H9 (cell line): ENCODE measurements at regions not wholly inside any gene's neighbourhood (a gene's known extent, or its start where the extent isn't known, plus 50 kb on each side); places are given as distances from the start of the nearest gene placed in this dataset.

Source experiments
- DNase-seq: peaks from one replicate; pipeline ENCODE4 v3.0.0-alpha.2; 2017
- H2AFZ ChIP-seq: one replicate; pipeline ENCODE4 v1.6.1; 2013; ENCODE audit warnings: mild to moderate bottlenecking, low read length, control low read depth, moderate library complexity
- H2AK5ac ChIP-seq: 2 replicates; pipeline ENCODE4 v1.6.1; 2013; ENCODE audit warnings: low read length, control low read depth, mixed read lengths; ENCODE audit not compliant: insufficient read length
- H2BK120ac ChIP-seq: one replicate; pipeline ENCODE4 v1.6.1; 2013; ENCODE audit warnings: low read depth, mild to moderate bottlenecking, low read length, control low read depth, inconsistent platforms; ENCODE audit not compliant: poor library complexity, severe bottlenecking
- H2BK12ac ChIP-seq: 2 replicates; pipeline ENCODE4 v1.6.1; 2013; ENCODE audit warnings: low read length, control low read depth, mixed read lengths, low read depth; ENCODE audit not compliant: insufficient read length
- H2BK15ac ChIP-seq: 2 replicates; pipeline ENCODE4 v1.6.1; 2013; ENCODE audit warnings: low read depth, low read length, control low read depth
- H2BK20ac ChIP-seq: one replicate; pipeline ENCODE4 v1.6.1; 2013; ENCODE audit warnings: low read depth, mild to moderate bottlenecking, low read length, control low read depth, inconsistent platforms; ENCODE audit not compliant: poor library complexity, severe bottlenecking
- H2BK5ac ChIP-seq: 2 replicates; pipeline ENCODE4 v1.6.1; 2013; ENCODE audit warnings: low read length, control low read depth, mixed read lengths; ENCODE audit not compliant: insufficient read length
- H3K14ac ChIP-seq: 2 replicates; pipeline ENCODE4 v1.6.1; 2013; ENCODE audit warnings: low read length, control low read depth; ENCODE audit not compliant: insufficient read depth
- H3K18ac ChIP-seq: 2 replicates; pipeline ENCODE4 v1.6.1; 2013; ENCODE audit warnings: low read depth, mild to moderate bottlenecking, mixed read lengths, low read length, control low read depth; ENCODE audit not compliant: insufficient read length
- H3K23ac ChIP-seq: 2 replicates; pipeline ENCODE4 v1.6.1; 2013; ENCODE audit warnings: low read length, control low read depth, mixed read lengths, low read depth; ENCODE audit not compliant: insufficient read length
- H3K23me2 ChIP-seq: 2 replicates; pipeline ENCODE4 v1.6.1; 2013; ENCODE audit warnings: low read depth, mild to moderate bottlenecking, mixed read lengths, low read length, control low read depth; ENCODE audit not compliant: insufficient read length, poor library complexity, severe bottlenecking
- H3K27ac ChIP-seq: 2 replicates; pipeline ENCODE4 v1.5.1; 2013; ENCODE audit warnings: low read length, control low read depth, mixed read lengths, low read depth; ENCODE audit not compliant: insufficient read length
- H3K27me3 ChIP-seq: 2 replicates; pipeline ENCODE4 v1.6.1; 2013; ENCODE audit warnings: low read length, control low read depth, inconsistent platforms; ENCODE audit not compliant: insufficient read depth
- H3K4ac ChIP-seq: 2 replicates; pipeline ENCODE4 v1.6.1; 2013; ENCODE audit warnings: low read depth, mild to moderate bottlenecking, control low read depth, inconsistent platforms, low read length, moderate library complexity
- H3K4me1 ChIP-seq: 2 replicates; pipeline ENCODE4 v1.6.1; 2013; ENCODE audit warnings: low read length, control low read depth, inconsistent platforms; ENCODE audit not compliant: insufficient read depth
- H3K4me2 ChIP-seq: 2 replicates; pipeline ENCODE4 v1.6.1; 2013; ENCODE audit warnings: low read length, control low read depth, mixed read lengths; ENCODE audit not compliant: insufficient read length, insufficient read depth
- H3K56ac ChIP-seq: 2 replicates; pipeline ENCODE4 v1.6.1; 2013; ENCODE audit warnings: low read depth, mild to moderate bottlenecking, mixed read lengths, low read length, control low read depth; ENCODE audit not compliant: insufficient read length
- H3K79me1 ChIP-seq: 2 replicates; pipeline ENCODE4 v1.6.1; 2013; ENCODE audit warnings: low read depth, mild to moderate bottlenecking, moderate library complexity, low read length, control low read depth, inconsistent platforms; ENCODE audit not compliant: insufficient read depth, poor library complexity, severe bottlenecking
- H3K79me2 ChIP-seq: 2 replicates; pipeline ENCODE4 v1.6.1; 2013; ENCODE audit warnings: low read length, control low read depth, inconsistent platforms; ENCODE audit not compliant: insufficient read depth
- H3K9ac ChIP-seq: 2 replicates; pipeline ENCODE4 v1.6.1; 2013; ENCODE audit warnings: low read length, control low read depth, mixed read lengths; ENCODE audit not compliant: insufficient read length; ENCODE audit errors: extremely low read depth
- H3K9me3 ChIP-seq: one replicate; pipeline ENCODE4 v1.6.1; 2013; ENCODE audit warnings: low read depth, low read length, inconsistent platforms; ENCODE audit not compliant: control insufficient read depth
- H3T11ph ChIP-seq: one replicate; pipeline ENCODE4 v1.6.1; 2013; ENCODE audit warnings: mild to moderate bottlenecking, low read length, control low read depth, inconsistent platforms
- H4K20me1 ChIP-seq: one replicate; pipeline ENCODE4 v1.6.1; 2013; ENCODE audit not compliant: control insufficient read depth, insufficient read length, insufficient read depth
- H4K5ac ChIP-seq: 2 replicates; pipeline ENCODE4 v1.6.1; 2013; ENCODE audit warnings: low read depth, mild to moderate bottlenecking, mixed read lengths, low read length, control low read depth; ENCODE audit not compliant: insufficient read length
- H4K8ac ChIP-seq: replicated peaks from 2 replicates; pipeline ENCODE4 v1.6.1; 2013; ENCODE audit warnings: low read length, control low read depth, mixed read lengths, low read depth; ENCODE audit not compliant: insufficient read length
- H4K91ac ChIP-seq: 2 replicates; pipeline ENCODE4 v1.6.1; 2013; ENCODE audit warnings: low read depth, mild to moderate bottlenecking, moderate library complexity, mixed read lengths, low read length, control low read depth; ENCODE audit not compliant: insufficient read length
- H3K27ac Mint-ChIP-seq, 3 experiments: 2 replicates in 2 of 3; 3 replicates in 1 of 3; pipeline ENCODE4 v1.8.0; 2020 to 2021; ENCODE audit warnings: mixed read lengths in 3 of 3, mild to moderate bottlenecking in 1 of 3, moderate library complexity in 1 of 3
- H3K27me3 Mint-ChIP-seq: 2 replicates; pipeline ENCODE4 v1.8.0; 2021; ENCODE audit warnings: low read depth, mild to moderate bottlenecking, moderate library complexity, mixed read lengths
- H3K36me3 Mint-ChIP-seq, 3 experiments: 2 replicates in 2 of 3; 3 replicates in 1 of 3; pipeline ENCODE4 v1.8.0; 2020 to 2021; ENCODE audit warnings: low read depth in 3 of 3, mixed read lengths in 3 of 3; ENCODE audit not compliant: insufficient read depth in 1 of 3
- H3K4me1 Mint-ChIP-seq, 2 experiments: 2 replicates each; pipeline ENCODE4 v1.8.0; 2020; ENCODE audit warnings: mixed read lengths in 2 of 2
- H3K4me3 Mint-ChIP-seq, 2 experiments: 2 replicates in 1 of 2; 3 replicates in 1 of 2; pipeline ENCODE4 v1.8.0; 2020 to 2021; ENCODE audit warnings: mild to moderate bottlenecking in 2 of 2, mixed read lengths in 2 of 2, moderate library complexity in 1 of 2
- H3K9me3 Mint-ChIP-seq, 2 experiments: 2 replicates in 1 of 2; 3 replicates in 1 of 2; pipeline ENCODE4 v1.8.0; 2020; ENCODE audit warnings: mild to moderate bottlenecking in 2 of 2, mixed read lengths in 2 of 2, moderate library complexity in 1 of 2
- CTCF ChIP-seq: fragments of 200-600 bp; sonication (generic); conservative IDR thresholded peaks from 3 replicates; pipeline ENCODE4 v1.8.0; 2021; ENCODE audit warnings: antibody characterized with exemption, mild to moderate bottlenecking
- WGBS: extraction: QIAGEN DNeasy Blood & Tissue Kit; methylation state at CpG from one replicate; pipeline ENCODE4 v1.1.7; 2013; ENCODE audit warnings: missing lambda C conversion rate, low lambda C conversion rate, mixed read lengths; ENCODE audit not compliant: insufficient read length; ENCODE audit errors: extremely low coverage; 5-methylcytosine and 5-hydroxymethylcytosine counted together

GRCh38 chr3:64988188-64988587 is 300.4 kb upstream of the ADAMTS9 start:
- Mint-ChIP-seq H3K9me3 (no peaks in the 10 kb centered on the region), H3K36me3 (no peaks in the 10 kb centered on the region)

More at GRCh38 chr3:64988188-64988587, 300.4 kb upstream of the ADAMTS9 start:
- H2BK12ac ChIP-seq: no peak overlapping the region
- no peaks in the 10 kb centered on the region for H4K20me1 ChIP-seq
- no peak overlapping the region for H4K8ac ChIP-seq
- H3K27ac ChIP-seq: no peak overlapping the region
- H2AFZ ChIP-seq: no peak overlapping the region
- H2BK120ac ChIP-seq: no peak overlapping the region
- H3K4me1 ChIP-seq: peaks cover 6% of the 10 kb centered on the region
- Mint-ChIP-seq H3K4me3 (no peak overlapping the region), H3K4me1 (peaks cover 11 to 13% of the 10 kb centered on the region in 2 experiments), H3K27me3 (no peaks in the 10 kb centered on the region; the same call in 1 of the 2 replicates), H3K27ac (no peak overlapping the region)
- no peaks in the 10 kb centered on the region for H3K23me2 ChIP-seq
- H2BK15ac ChIP-seq: no peak overlapping the region
- no CpG with 5 or more reads among the region's 3 CpGs for WGBS
- H3K9ac ChIP-seq: no peak overlapping the region
- H3K18ac ChIP-seq: peak overlapping the region; percentile 63
- H4K5ac ChIP-seq: no peak overlapping the region
- no peak overlapping the region for H3K23ac ChIP-seq
- H3K4ac ChIP-seq: no peak overlapping the region
- H3K79me1 ChIP-seq: no peaks in the 10 kb centered on the region
- no peaks in the 10 kb centered on the region for H3K79me2 ChIP-seq
- H3K4me2 ChIP-seq: no peak overlapping the region
- H3K56ac ChIP-seq: no peak overlapping the region
- no peaks in the 10 kb centered on the region for H3K27me3 ChIP-seq
- H2BK20ac ChIP-seq: no peak overlapping the region
- no peak for TF ChIP-seq CTCF
- no peak for DNase-seq
- no peak overlapping the region for H4K91ac ChIP-seq
- H3K9me3 ChIP-seq: no peaks in the 10 kb centered on the region
- no peak overlapping the region for H3K14ac ChIP-seq
- no peak overlapping the region for H2AK5ac ChIP-seq
- no peak overlapping the region for H2BK5ac ChIP-seq
- no peak overlapping the region for H3T11ph ChIP-seq
